Stomach (tissue), 8 donors: ENCODE measurements at regions not wholly inside any gene's neighbourhood (a gene's known extent, or its start where the extent isn't known, plus 50 kb on each side); places are given as distances from the start of the nearest gene placed in this dataset.

Source experiments
- DNase-seq, 2 donors: peaks; one replicate each; pipeline versions ENCODE4 v3.0.0 to v3.0.0-alpha.2; 2013 to 2019
- H3K27ac ChIP-seq, 5 donors: fragments of 200-600 bp in 4 of 5; sonication (generic) in 4 of 5; one replicate each; pipeline ENCODE4 v1.5.1; 2013 to 2019; ENCODE audit warnings: mild to moderate bottlenecking in 1 of 5, moderate library complexity in 1 of 5
- H3K27me3 ChIP-seq, 3 donors: fragments of 200-600 bp; sonication (generic); one replicate each; pipeline ENCODE4 v1.5.1; 2017 to 2019; ENCODE audit warnings: mixed run types in 1 of 3
- H3K36me3 ChIP-seq, 4 donors: fragments of 200-600 bp; sonication (generic); 1 replicate in 3 of 4; 2 replicates in 1 of 4; pipeline ENCODE4 v1.5.1; 2016 to 2019
- H3K4me1 ChIP-seq, 4 donors: fragments of 200-600 bp; sonication (generic); one replicate each; pipeline ENCODE4 v1.5.1; 2016 to 2019
- H3K4me3 ChIP-seq, 4 donors: fragments of 200-600 bp; sonication (generic) in 3 of 4; one replicate each; pipeline ENCODE4 v1.5.1; 2016 to 2019; ENCODE audit warnings: mild to moderate bottlenecking in 1 of 4
- H3K9me3 ChIP-seq, 4 donors: fragments of 200-600 bp; sonication (generic); one replicate each; pipeline ENCODE4 v1.5.1; 2016 to 2019
- CTCF ChIP-seq, 7 experiments: fragments of 450-650 bp in 4 of 7; fragments of 200-600 bp in 3 of 7; sonication (generic) in 3 of 7; IDR thresholded peaks; one replicate each; pipeline ENCODE4 v1.5.1; 2016 to 2019; ENCODE audit warnings: antibody characterized with exemption in 7 of 7, control low read depth in 2 of 7, mild to moderate bottlenecking in 1 of 7
- EP300 ChIP-seq: sonication (generic); formaldehyde crosslinking; IDR thresholded peaks from one replicate; pipeline ENCODE4 v1.6.1; 2017; ENCODE audit warnings: antibody characterized with exemption
- POLR2A ChIP-seq, 4 donors: fragments of 450-650 bp; IDR thresholded peaks; one replicate each; pipeline ENCODE4 v1.6.1; 2016; ENCODE audit warnings: antibody characterized with exemption in 4 of 4, control low read depth in 2 of 4, mild to moderate bottlenecking in 1 of 4, moderate library complexity in 1 of 4
- POLR2AphosphoS5 ChIP-seq, 3 donors: sonication (generic); formaldehyde crosslinking; IDR thresholded peaks; one replicate each; pipeline ENCODE4 v1.6.1; 2016; ENCODE audit warnings: antibody characterized with exemption in 3 of 3
- WGBS, 5 donors: extraction: QIAGEN DNeasy Blood & Tissue Kit in 3 of 5; methylation state at CpG; one replicate each; pipeline versions ENCODE4 v1.1.5 to v1.1.7; 2013 to 2018; 5-methylcytosine and 5-hydroxymethylcytosine counted together
- intact Hi-C: fragments of 100-400 bp; cut with DNase I; formaldehyde crosslinking; loops from one replicate; pipeline ENCODE4 v1.15.1; 2023; ENCODE audit warnings: low total_unique reads
- donor health status: healthy with polysubstance abuse.
- donor health status: Bipolar disorder and iron deficiency.
- donor health status: healthy.

GRCh38 chr13:91233291-91233690 is 114.2 kb upstream of the MIR17HG start:
- H3K27me3 ChIP-seq: no peaks in the 10 kb centered on the region
- no peaks in the 10 kb centered on the region for H3K36me3 ChIP-seq
- 73 to 79% (median 77%) methylated on average over 3 of the region's 3 CpGs for WGBS, 5 donors
- TF ChIP-seq POLR2AphosphoS5 (IDR thresholded peaks at IDR 0.05) (no peak), CTCF (IDR thresholded peaks at IDR 0.05) (no peak), EP300 (no peak), POLR2A (IDR thresholded peaks at IDR 0.05) (no peak)
- intact Hi-C loops: no loop called here
- no peak for DNase-seq
- H3K27ac ChIP-seq: no peak overlapping the region
- H3K4me3 ChIP-seq: no peak overlapping the region
- H3K4me1 ChIP-seq: no peaks in the 10 kb centered on the region
- no peaks in the 10 kb centered on the region for H3K9me3 ChIP-seq

GRCh38 chr13:91236182-91236581 is 111.3 kb upstream of the MIR17HG start:
- Histone ChIP-seq H3K27me3 (no peaks in the 10 kb centered on the region), H3K4me1 (no peaks in the 10 kb centered on the region), H3K4me3 (no peak overlapping the region), H3K27ac (no peak overlapping the region), H3K9me3 (no peaks in the 10 kb centered on the region), H3K36me3 (no peaks in the 10 kb centered on the region)
- DNase-seq: no peak
- WGBS, 5 donors: 75 to 87% (median 81%) methylated on average over 3 of the region's 3 CpGs
- intact Hi-C loops: no loop called here
- no peak for TF ChIP-seq POLR2A (IDR thresholded peaks at IDR 0.05)
- TF ChIP-seq CTCF (IDR thresholded peaks at IDR 0.05): no peak

GRCh38 chr13:91236921-91237320 is 110.6 kb upstream of the MIR17HG start:
- no peak for TF ChIP-seq POLR2A (IDR thresholded peaks at IDR 0.05)
- TF ChIP-seq EP300: no peak
- no peak for TF ChIP-seq POLR2AphosphoS5 (IDR thresholded peaks at IDR 0.05)
- TF ChIP-seq CTCF (IDR thresholded peaks at IDR 0.05): no peak
- WGBS, 5 donors: 81 to 91% (median 86%) methylated on average over 3 of the region's 3 CpGs
- H3K27me3 ChIP-seq: no peaks in the 10 kb centered on the region
- no peak overlapping the region for H3K4me3 ChIP-seq
- no peaks in the 10 kb centered on the region for H3K9me3 ChIP-seq
- H3K27ac ChIP-seq: no peak overlapping the region
- no peak for DNase-seq
- no peaks in the 10 kb centered on the region for H3K36me3 ChIP-seq
- no peaks in the 10 kb centered on the region for H3K4me1 ChIP-seq
- intact Hi-C loops: no loop called here

- intact Hi-C loops: no loop called here
- DNase-seq: no peak
- H3K27ac ChIP-seq: no peak overlapping the region
- no peak overlapping the region for H3K4me3 ChIP-seq
- WGBS, 5 donors: 75 to 91% (median 89%) methylated on average over 2 of the region's 2 CpGs
- H3K9me3 ChIP-seq: no peaks in the 10 kb centered on the region
- no peaks in the 10 kb centered on the region for H3K27me3 ChIP-seq
- H3K4me1 ChIP-seq: no peaks in the 10 kb centered on the region
- no peaks in the 10 kb centered on the region for H3K36me3 ChIP-seq
- TF ChIP-seq EP300: no peak
- TF ChIP-seq POLR2AphosphoS5 (IDR thresholded peaks at IDR 0.05): no peak
- TF ChIP-seq CTCF (IDR thresholded peaks at IDR 0.05): no peak
- TF ChIP-seq POLR2A (IDR thresholded peaks at IDR 0.05): no peak
These were observed 109.5 kb upstream of the MIR17HG start for GRCh38 chr13:91238036-91238435.

GRCh38 chr13:91240341-91240740 is 107.1 kb upstream of the MIR17HG start:
- no peaks in the 10 kb centered on the region for H3K27me3 ChIP-seq
- intact Hi-C loops: no loop called here
- DNase-seq: no peak
- no peak overlapping the region for H3K27ac ChIP-seq
- TF ChIP-seq POLR2AphosphoS5 (IDR thresholded peaks at IDR 0.05) (no peak), EP300 (no peak), POLR2A (IDR thresholded peaks at IDR 0.05) (no peak), CTCF (IDR thresholded peaks at IDR 0.05) (no peak)
- 88 to 96% (median 92%) methylated on average over 1 of the region's 1 CpG for WGBS, 5 donors
- no peaks in the 10 kb centered on the region for H3K9me3 ChIP-seq
- no peaks in the 10 kb centered on the region for H3K4me1 ChIP-seq
- H3K36me3 ChIP-seq: no peaks in the 10 kb centered on the region
- H3K4me3 ChIP-seq: no peak overlapping the region
